Lower lobe of right lung (tissue), 2 donors: ENCODE measurements at regions not wholly inside any gene's neighbourhood (a gene's known extent, or its start where the extent isn't known, plus 50 kb on each side); places are given as distances from the start of the nearest gene placed in this dataset.

Source experiments
- ATAC-seq, 2 donors: fragments of 200-7000 bp; cut with Tn5 transposase; one replicate each; pipeline ENCODE4 v1.9.1; 2020 to 2022; ENCODE audit warnings: mild to moderate bottlenecking in 2 of 2, moderate library complexity in 2 of 2
- DNase-seq: peaks from one replicate; pipeline ENCODE4 v3.0.0-alpha.2; 2020
- H3K27ac ChIP-seq: fragments of 200-600 bp; one replicate; pipeline ENCODE4 v1.8.0; 2022
- H3K27me3 ChIP-seq: fragments of 200-600 bp; one replicate; pipeline ENCODE4 v1.8.0; 2022; ENCODE audit warnings: low read depth
- H3K36me3 ChIP-seq: fragments of 200-600 bp; one replicate; pipeline ENCODE4 v1.8.0; 2022; ENCODE audit warnings: mild to moderate bottlenecking
- H3K4me1 ChIP-seq: fragments of 200-600 bp; one replicate; pipeline ENCODE4 v1.8.0; 2022
- H3K4me3 ChIP-seq: fragments of 200-600 bp; one replicate; pipeline ENCODE4 v1.8.0; 2022; ENCODE audit warnings: mild to moderate bottlenecking
- H3K9me3 ChIP-seq: fragments of 200-600 bp; one replicate; pipeline ENCODE4 v1.8.0; 2022
- CTCF ChIP-seq: fragments of 200-600 bp; IDR thresholded peaks from one replicate; pipeline ENCODE4 v1.8.0; 2022; ENCODE audit warnings: antibody characterized with exemption, mild to moderate bottlenecking
- intact Hi-C: fragments of 100-400 bp; cut with DNase I; formaldehyde crosslinking; loops from one replicate; pipeline ENCODE4 v1.11.0; 2022
- donor health status: DM: no; HTN: yes; CAD: no; lungs with severe emphysema.

- intact Hi-C loops, result no loop called here
- no peaks in the 10 kb centered on the region for H3K36me3 ChIP-seq
- H3K27me3 ChIP-seq, result no peaks in the 10 kb centered on the region
- TF ChIP-seq CTCF, result no peak
- H3K4me1 ChIP-seq, result peaks cover 31% of the 10 kb centered on the region
- H3K4me3 ChIP-seq, result no peak overlapping the region
- no peaks in the 10 kb centered on the region for H3K9me3 ChIP-seq
- ATAC-seq, result peak in 1 of 2 donors; percentile 9
- no peak for DNase-seq
- no peak overlapping the region for H3K27ac ChIP-seq
These were observed 581.4 kb upstream of the TBL1XR1 start for GRCh38 chr3:177778633-177779032.

- Histone ChIP-seq H3K4me3 (no peak overlapping the region), H3K27ac (peak overlapping the region; percentile 43), H3K9me3 (no peaks in the 10 kb centered on the region), H3K36me3 (no peaks in the 10 kb centered on the region), H3K4me1 (peaks cover 30% of the 10 kb centered on the region), H3K27me3 (no peaks in the 10 kb centered on the region)
- DNase-seq, result peak; percentile 43
- ATAC-seq, result peak; percentile 53 to 75
- intact Hi-C loops, result no loop called here
- no peak for TF ChIP-seq CTCF
These were observed 584.4 kb upstream of the TBL1XR1 start for GRCh38 chr3:177781686-177782161.

DNA sequence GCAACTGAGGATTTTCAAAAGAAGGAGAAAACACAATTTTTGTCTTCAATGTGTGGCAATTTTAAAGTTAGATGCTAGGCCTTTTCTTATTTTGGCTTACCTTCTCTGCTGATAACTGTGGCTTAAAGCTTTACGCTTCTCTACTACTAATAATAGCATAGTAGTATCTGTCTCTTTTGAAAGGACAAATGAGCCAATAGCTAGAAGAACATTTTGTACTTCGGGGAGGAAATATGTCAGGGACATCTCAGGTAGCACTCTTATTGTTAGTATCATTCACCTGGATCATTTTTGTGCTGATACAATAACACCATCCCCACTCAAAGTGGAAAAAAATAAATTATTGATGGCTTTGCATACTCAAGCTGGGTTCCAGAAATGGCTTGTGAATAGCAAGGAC lies 586.1 kb upstream of the TBL1XR1 start:
- no peak for TF ChIP-seq CTCF
- no peak for ATAC-seq

GRCh38 chr3:177783767-177784166 lies 586.5 kb upstream of the TBL1XR1 start:
- intact Hi-C loops, result no loop called here
- H3K27me3 ChIP-seq, result no peaks in the 10 kb centered on the region
- H3K4me3 ChIP-seq, result no peak overlapping the region
- H3K36me3 ChIP-seq, result no peaks in the 10 kb centered on the region
- peaks cover 15% of the 10 kb centered on the region for H3K4me1 ChIP-seq
- no peak for TF ChIP-seq CTCF
- DNase-seq, result no peak
- H3K9me3 ChIP-seq, result no peaks in the 10 kb centered on the region
- no peak overlapping the region for H3K27ac ChIP-seq
- no peak for ATAC-seq

More for the DNA sequence above, 586.1 kb upstream of the TBL1XR1 start:
- Histone ChIP-seq H3K27ac (no peak overlapping the region), H3K27me3 (no peaks in the 10 kb centered on the region), H3K4me3 (no peak overlapping the region), H3K36me3 (no peaks in the 10 kb centered on the region), H3K4me1 (peaks cover 18% of the 10 kb centered on the region), H3K9me3 (no peaks in the 10 kb centered on the region)
- intact Hi-C loops, result no loop called here
- no peak for DNase-seq

DNA sequence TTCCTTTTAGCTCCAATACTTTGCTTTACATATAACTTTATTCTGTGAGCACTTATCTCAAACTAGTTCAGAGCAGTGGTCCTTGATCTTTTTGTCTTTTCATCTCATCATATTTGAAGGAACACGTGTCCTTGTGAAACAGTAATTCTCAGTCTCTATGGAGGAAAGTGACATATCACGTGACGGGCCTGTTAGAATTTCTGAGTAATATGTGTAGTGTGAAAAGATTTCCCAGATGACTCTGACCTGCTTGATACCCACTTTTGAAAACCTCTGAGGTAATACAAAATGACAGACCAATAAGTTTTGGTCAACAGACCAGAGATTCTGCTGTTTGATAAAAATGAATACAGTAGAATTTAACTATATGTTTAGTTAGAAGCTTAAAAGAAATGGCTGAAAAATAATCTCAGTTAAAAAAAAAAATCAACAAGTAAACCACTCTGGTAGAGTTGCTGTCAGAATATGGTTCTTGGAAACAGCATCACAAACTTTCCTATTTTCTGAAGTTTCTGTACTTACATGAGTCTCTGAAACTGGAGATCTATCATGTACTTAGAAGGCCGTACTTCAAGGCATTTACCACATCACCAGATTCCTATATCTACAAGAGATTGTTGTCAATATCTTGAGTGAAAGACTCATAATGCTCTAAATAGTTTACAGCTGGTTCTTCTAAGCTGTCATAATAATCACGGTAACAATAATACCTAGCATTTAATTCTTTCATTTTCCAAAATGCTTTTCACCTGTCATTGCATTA lies 590.2 kb upstream of the TBL1XR1 start:
- no peak for TF ChIP-seq CTCF
- ATAC-seq, result no peak
- intact Hi-C loops, result no loop called here
- H3K9me3 ChIP-seq, result no peaks in the 10 kb centered on the region
- H3K27me3 ChIP-seq, result no peaks in the 10 kb centered on the region
- no peak overlapping the region for H3K27ac ChIP-seq
- H3K4me3 ChIP-seq, result no peak overlapping the region
- DNase-seq, result no peak
- H3K4me1 ChIP-seq, result no peaks in the 10 kb centered on the region
- no peaks in the 10 kb centered on the region for H3K36me3 ChIP-seq
